ENCODE measurements at regions not wholly inside any gene's neighbourhood (a gene's known extent, or its start where the extent isn't known, plus 50 kb on each side); places are given as distances from the start of the nearest gene placed in this dataset.

GRCh38 chr5:118533923-118534322 is 454.4 kb downstream of the DTWD2 start:
- Histone ChIP-seq H3K4me3 (replicated peaks in 1 of 3; ENCODE audit: insufficient read depth in 1 of 3, low read depth in 1 of 3, low read length in 3 of 3) (no peak overlapping the region), H3K36me3 (ENCODE audit: control insufficient read depth in 2 of 2, extremely low read depth in 1 of 2, insufficient read depth in 2 of 2, low read length in 2 of 2) (no peaks in the 10 kb centered on the region), H3K4me2 (ENCODE audit: insufficient read depth, low read length) (no peak overlapping the region), H3K79me2 (ENCODE audit: control insufficient read depth, insufficient read depth, low read length) (no peaks in the 10 kb centered on the region), H2AFZ (ENCODE audit: low read depth, low read length) (no peak overlapping the region), H3K9ac (replicated peaks; ENCODE audit: extremely low read depth, insufficient read depth, low read length) (no peak overlapping the region), H3K27me3 (ENCODE audit: control insufficient read depth in 2 of 2, insufficient read depth in 2 of 2, low read length in 2 of 2) (no peaks in the 10 kb centered on the region), H3K4me1 (ENCODE audit: control insufficient read depth, extremely low read depth, insufficient read depth, low read length) (no peaks in the 10 kb centered on the region), H3K9me1 (replicated peaks; ENCODE audit: control insufficient read depth, extremely low read depth, insufficient read depth, low read length) (no peaks in the 10 kb centered on the region), H3K9me3 (replicated peaks; ENCODE audit: control insufficient read depth, insufficient read depth, low read length) (no peaks in the 10 kb centered on the region), H3K27ac (ENCODE audit: insufficient read depth, low read depth, low read length) (no peak overlapping the region), H4K20me1 (replicated peaks; ENCODE audit: control insufficient read depth, extremely low read depth, insufficient read depth, low read length) (no peaks in the 10 kb centered on the region)
- FAIRE-seq = no peak
- CTCF ChIA-PET = no interaction called here
- intact Hi-C loops (cut with micrococcal nuclease) = no loop called here
- TF ChIP-seq POLR2A (IDR thresholded peaks at IDR 0.05; ENCODE audit: low read depth, low read length) = no peak
- TF ChIP-seq MYC (IDR thresholded peaks at IDR 0.05; ENCODE audit: low read depth, low read length) = no peak
- TF ChIP-seq GATA2 (IDR thresholded peaks at IDR 0.05; ENCODE audit: insufficient read depth, insufficient read length, low read depth, low read length) = no peak
- TF ChIP-seq, protein P1, sequence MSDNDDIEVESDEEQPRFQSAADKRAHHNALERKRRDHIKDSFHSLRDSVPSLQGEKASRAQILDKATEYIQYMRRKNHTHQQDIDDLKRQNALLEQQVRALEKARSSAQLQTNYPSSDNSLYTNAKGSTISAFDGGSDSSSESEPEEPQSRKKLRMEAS (IDR thresholded peaks at IDR 0.05; ENCODE audit: insufficient read depth, insufficient read length) = no peak
- TF ChIP-seq POLR2AphosphoS5 (IDR thresholded peaks at IDR 0.05; ENCODE audit: insufficient read depth, low read depth, low read length) = no peak
- no peak for TF ChIP-seq FOS (IDR thresholded peaks at IDR 0.05; ENCODE audit: borderline replicate concordance, insufficient read depth, low read length)
- TF ChIP-seq CTCF (IDR thresholded peaks at IDR 0.05; ENCODE audit: extremely low read depth in 1 of 2, insufficient read depth in 1 of 2, low read depth in 1 of 2, low read length in 2 of 2) = no peak
- no peak for TF ChIP-seq JUN (IDR thresholded peaks at IDR 0.05; ENCODE audit: borderline replicate concordance, insufficient read depth, insufficient read length, low read depth)
- no peak for TF ChIP-seq EZH2 (IDR thresholded peaks at IDR 0.05; ENCODE audit: borderline replicate concordance, low read depth, low read length, severe bottlenecking)
- dilution Hi-C loops (cut with MboI; ENCODE audit: extremely low pct_ligation_motif_present, low sequenced_read_pairs) = no loop called here
- POLR2A ChIA-PET = no interaction called here
- no peak for DNase-seq (ENCODE audit: low read depth, low spot score)
- no TSS peak for BruUV-seq (replicated peaks)
